ENCODE measurements at regions not wholly inside any gene's neighbourhood (a gene's known extent, or its start where the extent isn't known, plus 50 kb on each side); places are given as distances from the start of the nearest gene placed in this dataset.
A peak's percentile ranks its signal among the peaks of the same experiment; 100 is the strongest.

DNA sequence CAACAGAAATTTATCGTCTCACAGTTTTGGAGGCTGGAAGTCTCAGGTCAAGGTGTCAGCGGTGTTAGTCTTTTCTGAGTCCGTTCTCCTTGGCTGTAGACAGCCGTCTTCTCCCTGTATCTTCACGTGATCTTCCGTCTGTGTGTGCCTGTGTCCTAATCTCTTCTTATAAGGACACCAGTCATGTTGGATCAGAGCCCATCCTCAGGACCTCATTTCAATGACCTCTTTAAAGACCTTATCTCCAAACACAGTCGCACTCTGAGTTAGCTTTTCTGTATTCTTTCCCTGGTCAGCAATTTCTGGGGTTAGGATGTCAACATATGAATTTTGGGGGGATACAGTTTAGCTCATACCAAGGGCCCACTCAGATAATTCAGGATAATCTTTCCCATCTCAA, 247.7 kb downstream of the PRDM2 start:
- Mint-ChIP-seq H3K9me3 (peaks cover 4% of the 10 kb centered on the region), H3K27ac (ENCODE audit: unreplicated experiment) (no peak overlapping the region), H3K36me3 (ENCODE audit: low read depth) (no peaks in the 10 kb centered on the region), H3K4me3 (no peak overlapping the region), H3K27me3 (ENCODE audit: low read depth) (peaks cover 23% of the 10 kb centered on the region), H3K4me1 (no peaks in the 10 kb centered on the region)
- TF ChIP-seq, protein P1, sequence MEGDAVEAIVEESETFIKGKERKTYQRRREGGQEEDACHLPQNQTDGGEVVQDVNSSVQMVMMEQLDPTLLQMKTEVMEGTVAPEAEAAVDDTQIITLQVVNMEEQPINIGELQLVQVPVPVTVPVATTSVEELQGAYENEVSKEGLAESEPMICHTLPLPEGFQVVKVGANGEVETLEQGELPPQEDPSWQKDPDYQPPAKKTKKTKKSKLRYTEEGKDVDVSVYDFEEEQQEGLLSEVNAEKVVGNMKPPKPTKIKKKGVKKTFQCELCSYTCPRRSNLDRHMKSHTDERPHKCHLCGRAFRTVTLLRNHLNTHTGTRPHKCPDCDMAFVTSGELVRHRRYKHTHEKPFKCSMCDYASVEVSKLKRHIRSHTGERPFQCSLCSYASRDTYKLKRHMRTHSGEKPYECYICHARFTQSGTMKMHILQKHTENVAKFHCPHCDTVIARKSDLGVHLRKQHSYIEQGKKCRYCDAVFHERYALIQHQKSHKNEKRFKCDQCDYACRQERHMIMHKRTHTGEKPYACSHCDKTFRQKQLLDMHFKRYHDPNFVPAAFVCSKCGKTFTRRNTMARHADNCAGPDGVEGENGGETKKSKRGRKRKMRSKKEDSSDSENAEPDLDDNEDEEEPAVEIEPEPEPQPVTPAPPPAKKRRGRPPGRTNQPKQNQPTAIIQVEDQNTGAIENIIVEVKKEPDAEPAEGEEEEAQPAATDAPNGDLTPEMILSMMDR (conservative IDR thresholded peaks at IDR 0.05), result no peak
- no peak for DNase-seq (ENCODE audit: low read depth, low spot score)

DNA sequence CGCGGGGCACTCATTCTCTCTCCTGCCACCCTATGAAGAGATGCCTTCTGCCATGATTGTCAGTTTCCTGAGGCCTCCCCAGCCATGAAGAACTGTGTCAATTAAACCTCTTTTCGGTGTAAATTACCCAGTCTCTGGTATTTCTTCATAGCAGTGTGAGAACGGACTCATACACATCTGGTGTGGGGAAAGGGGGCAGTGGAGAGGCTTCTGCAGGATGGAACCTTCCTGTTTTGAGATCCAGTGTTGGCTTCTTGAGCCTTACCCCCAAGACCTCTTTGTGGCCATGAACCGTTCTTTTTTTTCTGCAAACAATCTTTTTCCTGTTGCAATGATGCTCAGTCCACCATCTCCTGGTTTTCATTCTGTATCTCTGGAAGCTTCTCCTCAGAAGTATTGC, 248.4 kb downstream of the PRDM2 start:
- no peaks in the 10 kb centered on the region for H3K4me1 Mint-ChIP-seq
- H3K4me3 Mint-ChIP-seq, result no peak overlapping the region
- DNase-seq (ENCODE audit: low read depth, low spot score), result no peak
- H3K9me3 Mint-ChIP-seq, result no peaks in the 10 kb centered on the region
- H3K27me3 Mint-ChIP-seq (ENCODE audit: low read depth), result peaks cover 23% of the 10 kb centered on the region
- H3K36me3 Mint-ChIP-seq (ENCODE audit: low read depth), result no peaks in the 10 kb centered on the region
- TF ChIP-seq, protein P1 (conservative IDR thresholded peaks at IDR 0.05), result no peak
- H3K27ac Mint-ChIP-seq (ENCODE audit: unreplicated experiment), result no peak overlapping the region

DNA sequence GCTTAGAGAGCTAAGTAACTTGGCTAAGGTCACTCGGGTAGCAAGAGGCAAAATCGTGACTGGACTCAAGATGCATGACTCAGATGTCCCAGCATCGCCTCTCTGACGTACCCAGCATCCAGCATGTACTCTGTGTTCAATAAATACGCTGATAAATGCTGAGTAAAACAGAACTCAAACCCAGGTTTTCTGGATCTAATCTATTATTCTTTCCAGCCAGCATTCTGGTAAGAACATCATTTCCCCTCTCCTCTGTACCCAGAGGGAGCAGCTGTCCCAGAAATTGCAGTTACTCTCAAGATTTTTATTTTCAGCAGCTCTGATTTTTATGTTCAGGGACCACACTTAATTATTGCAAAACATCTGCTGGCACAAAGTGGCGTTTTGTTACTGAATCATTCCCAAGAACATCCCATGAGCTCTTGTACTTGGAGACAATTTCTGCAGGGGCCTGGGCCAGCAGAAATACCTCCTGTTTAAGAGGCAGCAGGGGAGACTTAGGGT, 249.0 kb downstream of the PRDM2 start:
- no peaks in the 10 kb centered on the region for H3K9me3 Mint-ChIP-seq
- H3K4me3 Mint-ChIP-seq, result no peak overlapping the region
- H3K36me3 Mint-ChIP-seq (ENCODE audit: low read depth), result no peaks in the 10 kb centered on the region
- DNase-seq (ENCODE audit: low read depth, low spot score), result no peak
- TF ChIP-seq, protein P1 (conservative IDR thresholded peaks at IDR 0.05), result no peak
- no peaks in the 10 kb centered on the region for H3K4me1 Mint-ChIP-seq
- H3K27me3 Mint-ChIP-seq (ENCODE audit: low read depth), result peaks cover 23% of the 10 kb centered on the region
- H3K27ac Mint-ChIP-seq (ENCODE audit: unreplicated experiment), result no peak overlapping the region

DNA sequence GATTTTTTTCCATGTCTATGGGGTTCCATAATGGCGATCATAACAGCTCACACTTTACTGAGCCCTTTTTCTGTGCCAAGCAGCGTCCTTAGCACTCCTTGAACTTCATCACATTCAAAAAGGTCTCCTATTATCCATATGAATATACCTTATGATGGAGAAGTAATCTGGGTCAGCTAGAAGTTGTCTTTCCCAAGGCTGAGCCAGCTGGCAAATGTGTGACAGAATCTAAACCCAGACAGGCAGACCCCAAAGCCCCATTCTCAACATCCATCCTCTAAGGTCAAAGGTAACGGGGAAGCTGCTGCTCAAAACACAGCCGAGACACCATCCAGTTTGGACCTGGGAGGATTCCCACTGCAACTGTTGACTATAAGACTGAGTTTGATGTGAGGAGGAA, 249.6 kb downstream of the PRDM2 start:
- Mint-ChIP-seq H3K27ac (ENCODE audit: unreplicated experiment) (no peak overlapping the region), H3K4me3 (no peak overlapping the region), H3K27me3 (ENCODE audit: low read depth) (peaks cover 23% of the 10 kb centered on the region), H3K9me3 (no peaks in the 10 kb centered on the region), H3K4me1 (no peaks in the 10 kb centered on the region), H3K36me3 (ENCODE audit: low read depth) (no peaks in the 10 kb centered on the region)
- TF ChIP-seq, protein P1 (conservative IDR thresholded peaks at IDR 0.05), result no peak
- DNase-seq (ENCODE audit: low read depth, low spot score), result no peak

DNA sequence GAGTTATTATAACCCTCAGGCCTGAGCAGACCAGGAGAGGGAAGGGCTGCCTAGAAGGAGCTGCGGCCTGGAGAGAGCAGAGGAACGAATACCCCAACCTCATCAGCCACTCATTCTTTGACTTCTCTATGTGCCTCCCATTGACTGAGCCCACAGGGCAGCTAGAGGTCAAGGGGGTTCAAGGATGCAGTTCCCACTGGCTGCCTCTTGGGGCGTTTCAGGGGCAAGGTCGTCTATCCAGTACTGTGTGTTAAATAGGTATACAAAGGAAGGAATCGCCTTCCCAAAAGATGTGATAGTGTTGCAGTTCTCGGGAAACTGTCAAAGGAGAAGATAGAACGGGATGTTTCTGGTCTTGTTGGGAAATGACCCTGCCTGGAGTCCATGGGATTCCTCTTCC, 250.6 kb downstream of the PRDM2 start:
- TF ChIP-seq, protein P1 (conservative IDR thresholded peaks at IDR 0.05), result peak; percentile 50
- no peak overlapping the region for H3K4me3 Mint-ChIP-seq
- H3K27me3 Mint-ChIP-seq (ENCODE audit: low read depth), result peaks cover 24% of the 10 kb centered on the region
- no peak overlapping the region for H3K27ac Mint-ChIP-seq (ENCODE audit: unreplicated experiment)
- H3K36me3 Mint-ChIP-seq (ENCODE audit: low read depth), result no peaks in the 10 kb centered on the region
- H3K4me1 Mint-ChIP-seq, result no peaks in the 10 kb centered on the region
- DNase-seq (ENCODE audit: low read depth, low spot score), result peak; percentile 20
- no peaks in the 10 kb centered on the region for H3K9me3 Mint-ChIP-seq
